HPDE6-E6E7 (cell line): ENCODE measurements at regions not wholly inside any gene's neighbourhood (a gene's known extent, or its start where the extent isn't known, plus 50 kb on each side); places are given as distances from the start of the nearest gene placed in this dataset.

ENCODE experiments used
- DNase-seq: peaks from one replicate; pipeline ENCODE4 v3.0.0; 2011; ENCODE audit warnings: missing footprints; ENCODE audit errors: extremely low spot score

- DNase-seq = no peak
These were observed 138.0 kb upstream of the GPC1 start for GRCh38 chr2:240297256-240298116.

DNA sequence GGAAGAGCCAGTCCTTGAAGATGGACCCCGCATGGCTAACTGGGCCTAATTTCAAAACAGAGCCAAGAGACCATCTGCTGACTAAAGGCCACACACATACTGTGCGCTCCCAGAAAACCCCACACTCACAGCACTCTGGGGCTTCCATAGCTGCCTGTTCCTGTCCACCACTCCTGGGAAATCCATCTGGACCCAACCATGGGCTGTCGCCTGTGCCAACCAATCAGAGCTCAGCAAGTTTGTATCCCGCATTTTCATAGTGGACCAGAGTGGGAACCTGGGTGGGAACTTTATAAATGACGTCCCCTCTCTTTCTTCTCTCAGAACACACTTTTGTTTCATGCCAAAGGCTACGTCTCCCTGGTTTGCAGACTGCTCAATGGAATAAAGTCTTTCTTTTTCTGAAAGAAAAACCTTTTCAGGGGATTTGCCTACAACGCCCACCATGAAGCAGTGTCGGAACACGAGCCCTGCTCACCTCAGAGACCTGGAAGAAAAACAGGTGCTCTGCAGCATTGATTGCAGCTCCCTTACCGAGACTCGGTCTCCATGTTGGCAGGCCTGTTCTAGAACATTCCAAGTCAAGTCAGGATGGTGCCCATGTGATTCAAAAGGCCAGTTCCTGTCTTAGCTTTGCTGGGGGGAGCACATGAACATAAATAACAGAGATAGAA, 137.2 kb upstream of the GPC1 start:
- no peak for DNase-seq

GRCh38 chr2:240298803-240299709, 136.4 kb upstream of the GPC1 start:
- DNase-seq = no peak

DNA sequence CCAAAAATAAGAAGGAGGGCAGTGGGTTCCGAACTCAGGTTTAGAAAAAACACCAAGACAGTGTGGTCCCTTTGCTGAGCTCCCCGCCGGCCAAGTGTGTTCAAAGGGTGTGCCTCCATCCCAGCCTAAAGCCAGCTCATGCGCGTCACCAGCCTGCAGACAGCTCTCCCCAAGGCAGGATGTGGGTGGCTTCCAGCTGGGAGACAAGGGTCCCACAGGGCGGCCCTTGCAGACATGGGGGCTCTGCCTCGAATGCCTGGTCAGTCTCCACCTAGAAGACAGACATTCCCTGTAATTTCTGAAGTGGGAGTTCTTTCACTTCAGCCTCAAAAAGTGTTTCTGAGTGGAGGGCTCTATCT, 135.8 kb upstream of the GPC1 start:
- no peak for DNase-seq

- no peak for DNase-seq
These were observed 135.1 kb upstream of the GPC1 start for GRCh38 chr2:240300261-240300821.

DNA sequence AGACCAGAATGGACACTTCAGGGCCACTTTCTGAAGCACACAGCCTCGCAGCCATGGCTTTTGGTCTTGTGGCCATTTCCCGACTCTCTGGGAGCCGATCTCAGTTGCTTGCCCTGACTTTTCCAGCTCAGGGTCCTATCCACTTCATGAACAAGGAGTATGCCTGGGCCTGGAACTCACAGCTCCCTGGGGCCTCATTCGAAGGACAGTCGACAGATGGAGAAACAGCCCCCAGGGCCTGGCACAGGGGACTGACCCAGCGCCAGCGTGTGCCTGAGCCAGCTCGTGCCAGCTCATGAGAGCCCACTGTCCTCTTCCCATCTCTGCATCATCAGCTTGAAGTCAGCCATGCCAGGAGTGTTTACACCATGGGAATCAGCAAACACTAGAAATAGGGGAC, 134.6 kb upstream of the GPC1 start:
- no peak for DNase-seq

GRCh38 chr2:240301256-240301795, 134.1 kb upstream of the GPC1 start:
- DNase-seq = no peak

GRCh38 chr2:240302041-240302440, 133.4 kb upstream of the GPC1 start:
- DNase-seq = no peak

DNA sequence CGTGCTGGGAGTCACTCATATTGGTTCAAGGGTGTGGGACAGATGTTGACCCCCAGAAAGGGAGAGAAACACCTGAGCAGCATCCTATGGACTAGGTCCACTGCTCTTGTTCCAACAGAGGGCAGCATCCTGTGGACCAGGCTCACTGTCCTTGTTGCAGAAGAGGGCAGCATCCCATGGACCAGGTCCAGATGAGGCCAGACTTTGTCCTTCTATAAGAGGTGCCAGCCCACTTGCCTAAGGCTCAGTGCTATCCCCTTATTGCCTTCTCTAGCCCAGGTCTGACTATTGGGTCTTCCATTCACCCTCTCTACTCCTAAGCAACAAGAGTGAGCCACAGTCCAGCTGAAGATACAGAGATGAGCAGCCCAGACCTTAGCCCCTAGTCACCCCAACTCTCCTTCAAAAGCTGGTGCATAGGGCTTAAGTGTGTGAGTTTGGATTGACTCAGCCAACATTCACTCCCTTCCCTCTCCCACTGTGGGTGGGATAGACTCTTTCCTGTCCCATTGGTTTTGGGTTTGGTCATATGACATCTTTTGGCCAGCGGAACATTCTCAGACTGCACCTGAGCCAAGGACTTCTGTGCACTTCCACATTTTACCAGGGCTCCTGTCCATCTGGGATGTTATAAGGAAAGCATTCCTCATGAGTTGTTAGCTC, 132.4 kb upstream of the GPC1 start:
- no peak for DNase-seq

GRCh38 chr2:240303896-240304745, 131.3 kb upstream of the GPC1 start:
- DNase-seq = no peak

DNA sequence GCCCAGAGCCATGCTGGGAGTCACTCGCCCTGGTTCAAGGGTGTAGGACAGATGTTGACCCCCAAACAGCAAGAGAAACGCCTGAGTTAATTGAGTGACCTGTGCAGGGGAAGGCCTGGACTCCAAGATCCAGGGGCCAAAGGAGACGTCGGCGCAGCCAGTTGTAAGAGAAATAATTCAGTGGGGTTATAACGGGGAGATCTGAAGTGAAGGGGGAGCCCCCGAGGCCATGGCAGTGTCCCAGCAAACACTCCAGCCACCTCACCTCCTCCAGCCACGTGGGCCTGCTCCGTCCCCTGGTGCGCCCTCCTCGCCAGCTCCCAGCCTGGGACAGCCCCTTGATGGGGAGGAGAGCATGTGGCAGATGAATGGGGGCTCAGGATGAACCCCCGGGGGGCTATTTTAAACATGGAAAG, 130.7 kb upstream of the GPC1 start:
- no peak for DNase-seq

DNA sequence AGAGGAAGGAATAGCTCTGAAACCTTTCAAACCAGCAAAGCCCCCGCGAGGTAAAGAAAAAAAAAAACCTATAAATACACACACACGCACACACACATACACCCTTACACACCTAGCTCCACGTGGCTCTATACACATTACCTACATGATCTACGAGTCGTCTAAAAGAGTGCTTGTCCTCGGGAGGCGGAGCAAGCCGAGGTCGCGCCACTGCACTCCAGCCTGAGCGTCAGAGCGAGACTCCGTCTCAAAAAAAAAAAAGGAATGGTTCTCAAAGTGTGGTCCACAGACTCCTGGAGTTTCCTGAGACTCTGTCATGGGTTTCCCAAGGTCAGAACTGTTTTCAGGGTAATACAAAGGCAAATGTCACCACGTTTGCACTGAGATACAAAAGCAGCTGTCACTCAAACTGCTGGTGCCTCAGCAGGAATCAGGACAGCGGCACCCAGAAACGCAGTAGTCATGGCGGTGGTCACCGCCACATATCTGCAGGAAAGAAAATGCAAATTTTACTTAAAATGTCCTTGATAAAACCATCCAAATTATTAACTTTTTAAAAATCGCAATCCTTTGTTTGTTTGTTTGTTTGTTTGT, 130.0 kb upstream of the GPC1 start:
- DNase-seq = no peak

GRCh38 chr2:240306185-240306584, 129.3 kb upstream of the GPC1 start:
- no peak for DNase-seq

DNA sequence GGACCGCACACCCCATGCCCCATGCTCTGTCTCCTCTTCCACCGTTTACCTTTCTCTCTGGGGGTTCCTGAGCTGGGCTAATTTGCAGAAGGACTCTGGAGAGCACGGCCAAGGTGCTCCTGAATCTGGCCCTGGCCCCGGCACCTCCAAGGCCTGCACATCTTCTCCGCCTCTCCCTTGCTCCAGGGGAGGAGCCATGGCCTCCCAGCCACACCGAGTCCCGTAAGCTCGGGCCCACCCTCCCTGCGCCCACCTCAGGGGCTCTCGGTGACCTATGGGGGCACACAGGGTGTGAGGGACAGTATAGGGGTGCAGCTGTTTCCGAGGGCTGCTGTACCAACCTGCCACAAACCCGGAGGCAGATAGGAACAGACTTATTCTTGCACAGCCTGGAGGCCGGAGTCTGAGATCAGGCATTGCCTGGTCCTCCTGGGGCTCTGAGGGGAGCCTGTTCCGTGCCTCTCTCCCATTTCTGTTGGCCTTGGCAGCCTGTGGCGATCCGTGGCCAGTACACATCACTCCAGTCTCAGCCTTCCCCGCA, 127.3 kb upstream of the GPC1 start:
- DNase-seq = no peak

GRCh38 chr2:240309214-240309613, 126.2 kb upstream of the GPC1 start:
- no peak for DNase-seq

GRCh38 chr2:240310201-240310600, 125.3 kb upstream of the GPC1 start:
- no peak for DNase-seq

DNA sequence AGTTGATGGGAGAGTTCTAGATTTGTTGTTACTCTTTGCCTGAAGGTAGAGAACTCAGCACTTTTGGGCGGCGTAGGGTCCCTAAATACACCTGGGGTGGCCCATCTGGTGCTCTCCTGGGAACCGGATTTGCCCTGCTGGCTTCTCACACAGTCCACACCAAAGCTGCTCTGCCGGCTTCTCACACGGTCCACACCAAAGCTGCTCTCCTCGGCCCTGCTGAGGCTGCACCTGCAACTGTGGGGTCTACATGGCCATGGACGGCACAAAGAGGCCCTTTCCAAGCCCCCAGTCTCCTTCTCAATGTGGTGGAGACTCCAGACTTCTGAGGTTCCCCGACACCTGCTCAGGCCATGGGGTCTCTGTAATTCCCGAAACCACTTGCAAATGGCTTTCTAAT, 124.8 kb upstream of the GPC1 start:
- no peak for DNase-seq

DNA sequence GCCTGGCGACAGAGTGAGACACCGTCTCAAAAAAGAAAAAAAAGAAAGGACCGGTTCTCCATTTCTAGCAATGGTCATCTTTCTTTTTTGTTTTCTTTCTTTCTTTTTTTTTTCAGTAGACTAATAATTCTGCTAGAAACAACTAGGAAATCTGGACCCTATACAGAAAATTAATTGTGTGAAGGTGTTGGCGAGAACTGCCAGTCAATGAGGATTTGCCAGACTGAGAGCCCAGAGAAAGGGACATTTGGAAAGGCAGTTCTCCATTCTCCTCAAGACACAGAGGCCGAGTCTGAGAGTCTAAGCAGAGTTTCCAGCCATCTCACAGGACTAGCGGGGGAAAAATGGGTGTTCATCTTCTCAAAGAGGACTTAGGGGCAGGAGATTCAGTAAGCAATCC, 123.6 kb upstream of the GPC1 start:
- no peak for DNase-seq

GRCh38 chr2:240319221-240319854, 116.1 kb upstream of the GPC1 start:
- no peak for DNase-seq
